NOMO-1 treated with DMSO at 0.1 percent for 48 hours (cell line): ENCODE measurements at regions not wholly inside any gene's neighbourhood (a gene's known extent, or its start where the extent isn't known, plus 50 kb on each side); places are given as distances from the start of the nearest gene placed in this dataset.
"Not testable (repeated sequence)": the region's sequence is repeated elsewhere in the genome, so short reads cannot be mapped to it uniquely, and the experiment has no call there.

Source experiments
- DNase-seq: peaks from one replicate; lab custom pipeline; 2025; ENCODE audit not compliant: unreplicated experiment; lab: John Stamatoyannopoulos, UW

GRCh38 chr7:41438705-41439514 is 264.0 kb downstream of the INHBA start:
- no peak for DNase-seq

- no peak for DNase-seq
Measured at GRCh38 chr7:41437257-41438196, 265.4 kb downstream of the INHBA start.

- DNase-seq = no peak
Measured at GRCh38 chr7:41436139-41436538, 266.8 kb downstream of the INHBA start.

- DNase-seq = not testable (repeated sequence)
Measured at GRCh38 chr7:41435020-41435419, 267.9 kb downstream of the INHBA start.

GRCh38 chr7:41431671-41432070 is 271.2 kb downstream of the INHBA start:
- no peak for DNase-seq

- no peak for DNase-seq
Measured at GRCh38 chr7:41428381-41428780, 274.5 kb downstream of the INHBA start.

GRCh38 chr7:41425926-41426325 is 277.0 kb downstream of the INHBA start:
- DNase-seq = no peak

GRCh38 chr7:41421056-41421455 is 281.8 kb downstream of the INHBA start:
- DNase-seq = no peak

GRCh38 chr7:41420421-41420820 is 282.5 kb downstream of the INHBA start:
- no peak for DNase-seq

GRCh38 chr7:41418337-41418736 is 284.6 kb downstream of the INHBA start:
- no peak for DNase-seq

GRCh38 chr7:41416208-41416595 is 286.7 kb downstream of the INHBA start:
- no peak for DNase-seq

GRCh38 chr7:41415471-41416207 is 287.3 kb downstream of the INHBA start:
- DNase-seq = no peak

GRCh38 chr7:41415051-41415450 is 287.8 kb downstream of the INHBA start:
- no peak for DNase-seq

GRCh38 chr7:41404375-41405074 is 298.4 kb downstream of the INHBA start:
- DNase-seq = no peak

GRCh38 chr7:41403291-41403690 is 299.6 kb downstream of the INHBA start:
- DNase-seq = no peak

GRCh38 chr7:41401833-41402232 is 301.1 kb downstream of the INHBA start:
- no peak for DNase-seq

- DNase-seq = no peak
Measured at GRCh38 chr7:41399171-41399570, 303.7 kb downstream of the INHBA start.

GRCh38 chr7:41391818-41392217 is 311.1 kb downstream of the INHBA start:
- DNase-seq = no peak

- DNase-seq = not testable (repeated sequence)
Measured at GRCh38 chr7:41388933-41389332, 314.0 kb downstream of the INHBA start.

- DNase-seq = no peak
Measured at GRCh38 chr7:41385996-41386395, 316.9 kb downstream of the INHBA start.

GRCh38 chr7:41384418-41384817 is 318.5 kb downstream of the INHBA start:
- no peak for DNase-seq
